ENCODE measurements at regions not wholly inside any gene's neighbourhood (a gene's known extent, or its start where the extent isn't known, plus 50 kb on each side); places are given as distances from the start of the nearest gene placed in this dataset.

DNA sequence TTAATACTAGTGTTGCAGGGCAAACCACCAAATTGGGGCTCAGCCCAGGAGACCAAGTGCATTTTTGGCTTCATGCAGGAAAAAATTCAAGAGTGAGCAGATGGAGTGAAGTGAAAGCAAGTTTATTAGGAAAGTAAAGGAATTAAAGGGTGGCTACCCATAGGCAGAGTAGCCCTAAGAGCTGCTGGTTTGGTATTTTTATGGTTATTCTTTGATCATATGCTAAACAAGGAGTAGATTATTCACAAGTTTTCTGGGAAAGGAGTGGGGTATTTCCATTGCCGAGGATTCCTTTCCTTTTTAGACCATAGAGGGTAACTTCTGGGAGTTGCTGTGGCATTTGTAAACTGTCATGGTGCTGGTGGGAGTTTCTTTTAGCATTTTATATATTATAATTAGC is 459.0 kb downstream of the KLF5 start:
- POLR2A ChIA-PET, result no interaction called here
- intact Hi-C loops (cut with micrococcal nuclease; ENCODE audit: unreplicated experiment), result no loop called here
- CTCF ChIA-PET, result no interaction called here

DNA sequence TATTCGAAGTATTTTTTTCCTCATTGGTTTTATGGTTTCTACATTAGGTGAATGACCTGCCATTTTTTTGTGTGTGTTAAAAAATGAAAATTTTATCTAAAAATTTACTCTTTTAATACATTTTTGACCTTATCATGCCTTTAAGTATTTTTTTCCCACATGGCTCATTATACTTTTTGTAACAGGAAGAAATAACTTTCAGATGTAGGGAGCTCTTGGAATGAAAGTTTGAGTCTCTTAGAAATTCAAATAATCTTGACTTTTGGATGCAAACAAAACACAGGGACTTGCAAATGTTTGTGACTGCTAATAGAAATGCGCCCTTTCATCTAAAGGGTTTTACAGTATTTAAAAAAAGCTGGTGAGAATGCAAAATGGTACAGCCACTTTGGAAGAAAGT is 457.9 kb downstream of the KLF5 start:
- Mint-ChIP-seq H3K27ac (ENCODE audit: unreplicated experiment) (no peak overlapping the region), H3K4me1 (ENCODE audit: low read depth, unreplicated experiment) (no peaks in the 10 kb centered on the region), H3K36me3 (ENCODE audit: insufficient read depth, unreplicated experiment) (no peaks in the 10 kb centered on the region), H3K9me3 (ENCODE audit: unreplicated experiment) (no peaks in the 10 kb centered on the region), H3K27me3 (ENCODE audit: insufficient read depth, unreplicated experiment) (no peaks in the 10 kb centered on the region), H3K4me3 (ENCODE audit: unreplicated experiment) (no peak overlapping the region)
- ChIA-PET CTCF (no interaction called here), POLR2A (no interaction called here)
- Histone ChIP-seq H3K4me3 (ENCODE audit: low read depth, low read length) (no peak overlapping the region), H3K9me3 (no peaks in the 10 kb centered on the region), H3K27me3 (replicated peaks; ENCODE audit: control insufficient read depth, insufficient read depth, low read length) (no peaks in the 10 kb centered on the region), H3K4me1 (no peaks in the 10 kb centered on the region), H3K36me3 (ENCODE audit: control insufficient read depth, insufficient read depth, low read length) (no peaks in the 10 kb centered on the region)
- BruUV-seq (replicated peaks), result no TSS peak
- intact Hi-C loops (cut with micrococcal nuclease; ENCODE audit: unreplicated experiment), result no loop called here
- no peak for DNase-seq
- no peak for TF ChIP-seq CTCF (IDR thresholded peaks at IDR 0.05; ENCODE audit: insufficient read depth in 1 of 2, low read depth in 1 of 2, low read length in 1 of 2, severe bottlenecking in 1 of 2, unreplicated experiment in 1 of 2)

More for the DNA sequence above, 459.0 kb downstream of the KLF5 start:
- Histone ChIP-seq H3K36me3 (ENCODE audit: control insufficient read depth, insufficient read depth, low read length) (no peaks in the 10 kb centered on the region), H3K27me3 (replicated peaks; ENCODE audit: control insufficient read depth, insufficient read depth, low read length) (no peaks in the 10 kb centered on the region), H3K9me3 (no peaks in the 10 kb centered on the region), H3K4me3 (ENCODE audit: low read depth, low read length) (no peak overlapping the region), H3K4me1 (no peaks in the 10 kb centered on the region)
- Mint-ChIP-seq H3K27ac (ENCODE audit: unreplicated experiment) (no peak overlapping the region), H3K9me3 (ENCODE audit: unreplicated experiment) (no peaks in the 10 kb centered on the region), H3K4me3 (ENCODE audit: unreplicated experiment) (no peak overlapping the region), H3K4me1 (ENCODE audit: low read depth, unreplicated experiment) (no peaks in the 10 kb centered on the region), H3K27me3 (ENCODE audit: insufficient read depth, unreplicated experiment) (no peaks in the 10 kb centered on the region), H3K36me3 (ENCODE audit: insufficient read depth, unreplicated experiment) (no peaks in the 10 kb centered on the region)
- DNase-seq, result no peak
- TF ChIP-seq CTCF (IDR thresholded peaks at IDR 0.05; ENCODE audit: insufficient read depth in 1 of 2, low read depth in 1 of 2, low read length in 1 of 2, severe bottlenecking in 1 of 2, unreplicated experiment in 1 of 2), result no peak
- BruUV-seq (replicated peaks), result no TSS peak

DNA sequence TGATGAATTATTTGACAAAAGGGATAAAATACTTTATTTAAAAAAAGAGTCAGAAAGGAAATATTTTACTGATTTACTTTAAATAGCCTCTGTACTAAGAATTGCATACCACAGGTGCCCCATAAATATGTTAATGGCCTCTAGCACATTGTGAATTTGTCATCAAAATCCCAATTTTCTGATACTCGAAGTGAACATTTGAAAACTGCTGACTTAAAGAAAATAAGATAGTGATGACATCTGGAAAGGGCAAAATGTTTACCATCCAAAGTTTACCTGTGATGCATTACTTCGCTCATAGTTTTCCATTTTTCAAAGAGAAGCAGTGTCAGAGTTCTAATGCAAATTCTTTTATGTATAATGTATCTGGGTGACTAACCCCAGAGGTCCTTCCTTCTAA is 455.4 kb downstream of the KLF5 start:
- H3K9me3 ChIP-seq, result no peaks in the 10 kb centered on the region
- Mint-ChIP-seq H3K9me3 (ENCODE audit: unreplicated experiment) (no peaks in the 10 kb centered on the region), H3K4me1 (ENCODE audit: low read depth, unreplicated experiment) (no peaks in the 10 kb centered on the region), H3K36me3 (ENCODE audit: insufficient read depth, unreplicated experiment) (no peaks in the 10 kb centered on the region), H3K27me3 (ENCODE audit: insufficient read depth, unreplicated experiment) (peaks cover 3% of the 10 kb centered on the region), H3K27ac (ENCODE audit: unreplicated experiment) (no peak overlapping the region), H3K4me3 (ENCODE audit: unreplicated experiment) (no peak overlapping the region)
- ChIA-PET CTCF (no interaction called here), POLR2A (no interaction called here)
- H3K27me3 ChIP-seq (replicated peaks; ENCODE audit: control insufficient read depth, insufficient read depth, low read length), result no peaks in the 10 kb centered on the region
- BruUV-seq (replicated peaks), result no TSS peak
- H3K36me3 ChIP-seq (ENCODE audit: control insufficient read depth, insufficient read depth, low read length), result no peaks in the 10 kb centered on the region
- intact Hi-C loops (cut with micrococcal nuclease; ENCODE audit: unreplicated experiment), result no loop called here
- no peak for TF ChIP-seq CTCF (IDR thresholded peaks at IDR 0.05; ENCODE audit: insufficient read depth in 1 of 2, low read depth in 1 of 2, low read length in 1 of 2, severe bottlenecking in 1 of 2, unreplicated experiment in 1 of 2)
- H3K4me3 ChIP-seq (ENCODE audit: low read depth, low read length), result no peak overlapping the region
- no peak for DNase-seq
- no peaks in the 10 kb centered on the region for H3K4me1 ChIP-seq

Data from Caco-2 (cell line).